Neural cell (in vitro differentiated cells): ENCODE measurements at regions not wholly inside any gene's neighbourhood (a gene's known extent, or its start where the extent isn't known, plus 50 kb on each side); places are given as distances from the start of the nearest gene placed in this dataset.

ENCODE experiments used
- CTCF ChIP-seq: fragments of 450-650 bp; IDR thresholded peaks from 2 replicates; pipeline ENCODE4 v1.5.1; 2014; ENCODE audit warnings: antibody characterized with exemption, mild to moderate bottlenecking, moderate library complexity; ENCODE audit not compliant: poor library complexity, severe bottlenecking
- EP300 ChIP-seq: fragments of 450-650 bp; conservative IDR thresholded peaks from 2 replicates; pipeline ENCODE4 v1.6.1; 2014; ENCODE audit warnings: antibody characterized with exemption, mild to moderate bottlenecking, moderate library complexity; ENCODE audit not compliant: poor library complexity, severe bottlenecking
- EZH2 ChIP-seq: fragments of 200-600, 300-800 bp; shearing (Covaris generic), sonication (generic); IDR thresholded peaks from 2 replicates; pipeline ENCODE4 v1.6.1; 2014; ENCODE audit warnings: antibody characterized with exemption, low read length, borderline replicate concordance, mild to moderate bottlenecking; ENCODE audit not compliant: insufficient read depth, poor library complexity, severe bottlenecking
- MXI1 ChIP-seq: fragments of 450-650 bp; conservative IDR thresholded peaks from 2 replicates; pipeline ENCODE4 v1.6.1; 2014; ENCODE audit warnings: antibody characterized with exemption, mild to moderate bottlenecking; ENCODE audit not compliant: poor library complexity, severe bottlenecking
- POLR2AphosphoS5 ChIP-seq: IDR thresholded peaks from 2 replicates; pipeline ENCODE4 v1.6.1; 2012
- SMC3 ChIP-seq: fragments of 450-650 bp; conservative IDR thresholded peaks from 2 replicates; pipeline ENCODE4 v1.6.1; 2014; ENCODE audit warnings: antibody characterized with exemption, mild to moderate bottlenecking, moderate library complexity; ENCODE audit not compliant: poor library complexity
- TAF1 ChIP-seq: IDR thresholded peaks from 2 replicates; pipeline ENCODE4 v1.6.1; 2012; ENCODE audit warnings: low read depth

- no peak for TF ChIP-seq CTCF
- no peak for TF ChIP-seq EZH2
- TF ChIP-seq SMC3, result no peak
- TF ChIP-seq POLR2AphosphoS5, result no peak
- TF ChIP-seq EP300, result no peak
- no peak for TF ChIP-seq MXI1
- no peak for TF ChIP-seq TAF1
Measured at GRCh38 chrX:42023122-42023521, 99.8 kb upstream of the CASK start.
